ENCODE measurements at regions not wholly inside any gene's neighbourhood (a gene's known extent, or its start where the extent isn't known, plus 50 kb on each side); places are given as distances from the start of the nearest gene placed in this dataset.

- TF ChIP-seq CTCF (IDR thresholded peaks at IDR 0.05), result no peak
- no peak for TF ChIP-seq POLR2A (IDR thresholded peaks at IDR 0.05)
Measured at GRCh38 chr2:146837857-146838256, 1007.0 kb upstream of the ACVR2A start.

Data from uterus (tissue), 2 donors.